CD14-positive monocyte (primary cell): ENCODE measurements at regions not wholly inside any gene's neighbourhood (a gene's known extent, or its start where the extent isn't known, plus 50 kb on each side); places are given as distances from the start of the nearest gene placed in this dataset.
A peak's percentile ranks its signal among the peaks of the same experiment; 100 is the strongest.

ENCODE experiments used
- DNase-seq, 3 donors: peaks; one replicate each; pipeline ENCODE4 v3.0.0-alpha.2; 2011 to 2022
- H2AFZ ChIP-seq: 2 replicates; pipeline ENCODE4 v1.6.0; 2012; ENCODE audit warnings: mild to moderate bottlenecking, low read depth, low read length, inconsistent platforms; ENCODE audit not compliant: insufficient read depth, poor library complexity, severe bottlenecking
- H3K27ac ChIP-seq, 2 donors: 1 replicate in 1 of 2; 2 replicates in 1 of 2; pipeline ENCODE4 v1.5.1; 2012 to 2013; ENCODE audit warnings: low read length in 2 of 2, control low read depth in 1 of 2, inconsistent platforms in 1 of 2, low read depth in 1 of 2, mild to moderate bottlenecking in 1 of 2
- H3K27me3 ChIP-seq, 2 donors: one replicate each; pipeline versions ENCODE4 v1.6.0 to v1.6.1; 2011 to 2013; ENCODE audit warnings: low read length in 2 of 2; ENCODE audit not compliant: control insufficient read depth in 2 of 2, insufficient read depth in 2 of 2
- H3K36me3 ChIP-seq, 2 donors: replicated peaks in 1 of 2; 1 replicate in 1 of 2; 2 replicates in 1 of 2; pipeline versions ENCODE4 v1.5.1 to v1.6.1; 2012 to 2013; ENCODE audit warnings: low read length in 2 of 2, control low read depth in 1 of 2, inconsistent platforms in 1 of 2, mild to moderate bottlenecking in 1 of 2; ENCODE audit not compliant: insufficient read depth in 2 of 2, control insufficient read depth in 1 of 2
- H3K4me1 ChIP-seq, 2 donors: 1 replicate in 1 of 2; 2 replicates in 1 of 2; pipeline versions ENCODE4 v1.5.1 to v1.6.1; 2012 to 2013; ENCODE audit warnings: low read length in 2 of 2, control low read depth in 1 of 2, inconsistent platforms in 1 of 2, mild to moderate bottlenecking in 1 of 2, moderate library complexity in 1 of 2; ENCODE audit not compliant: insufficient read depth in 2 of 2, control insufficient read depth in 1 of 2
- H3K4me2 ChIP-seq: replicated peaks from 2 replicates; pipeline ENCODE3; 2012; ENCODE audit warnings: low read length, moderate library complexity, mild to moderate bottlenecking; ENCODE audit not compliant: poor library complexity, severe bottlenecking; ENCODE audit errors: extremely low read depth
- H3K4me3 ChIP-seq, 3 experiments: fragments of 200-600 bp in 1 of 3; sonication (generic) in 1 of 3; replicated peaks in 1 of 3; 1 replicate in 2 of 3; 2 replicates in 1 of 3; pipeline ENCODE4 v1.5.1; 2011 to 2013; ENCODE audit warnings: low read length in 3 of 3, mild to moderate bottlenecking in 3 of 3, control low read depth in 2 of 3, low read depth in 2 of 3, inconsistent platforms in 1 of 3, moderate library complexity in 1 of 3
- H3K79me2 ChIP-seq: 2 replicates; pipeline ENCODE4 v1.6.0; 2012; ENCODE audit warnings: mild to moderate bottlenecking, control low read depth, inconsistent platforms, low read length, moderate library complexity; ENCODE audit not compliant: insufficient read depth
- H3K9ac ChIP-seq: 2 replicates; pipeline ENCODE4 v1.6.0; 2017; ENCODE audit warnings: low read length, mild to moderate bottlenecking; ENCODE audit not compliant: insufficient read depth, poor library complexity, severe bottlenecking
- H3K9me3 ChIP-seq, 2 donors: replicated peaks in 1 of 2; 1 replicate in 1 of 2; 2 replicates in 1 of 2; pipeline versions ENCODE4 v1.5.1 to v1.6.1; 2012 to 2013; ENCODE audit warnings: low read length in 2 of 2, control low read depth in 1 of 2; ENCODE audit not compliant: control insufficient read depth in 1 of 2, insufficient read depth in 1 of 2
- H4K20me1 ChIP-seq: 2 replicates; pipeline ENCODE4 v1.6.0; 2012; ENCODE audit warnings: mild to moderate bottlenecking, low read length, control low read depth, moderate library complexity; ENCODE audit not compliant: insufficient read depth
- H3K27ac Mint-ChIP-seq, 7 donors: one replicate each; pipeline ENCODE4 v1.8.0; 2020; ENCODE audit warnings: mild to moderate bottlenecking in 7 of 7, mixed read lengths in 7 of 7, moderate library complexity in 6 of 7, inconsistent platforms in 2 of 7
- H3K27me3 Mint-ChIP-seq, 3 donors: one replicate each; pipeline ENCODE4 v1.8.0; 2021 to 2022; ENCODE audit warnings: low read depth in 3 of 3, mild to moderate bottlenecking in 3 of 3, mixed read lengths in 3 of 3, moderate library complexity in 3 of 3, inconsistent platforms in 1 of 3
- H3K36me3 Mint-ChIP-seq, 2 donors: one replicate each; pipeline ENCODE4 v1.8.0; 2020; ENCODE audit warnings: mixed read lengths in 2 of 2, inconsistent platforms in 1 of 2, mild to moderate bottlenecking in 1 of 2
- H3K4me1 Mint-ChIP-seq: one replicate; pipeline ENCODE4 v1.8.0; 2020; ENCODE audit warnings: mild to moderate bottlenecking, mixed read lengths
- H3K4me3 Mint-ChIP-seq, 2 donors: one replicate each; pipeline ENCODE4 v1.8.0; 2020; ENCODE audit warnings: mild to moderate bottlenecking in 2 of 2, mixed read lengths in 2 of 2, moderate library complexity in 1 of 2
- H3K9me3 Mint-ChIP-seq, 7 donors: one replicate each; pipeline ENCODE4 v1.8.0; 2020 to 2022; ENCODE audit warnings: mixed read lengths in 7 of 7, mild to moderate bottlenecking in 6 of 7, moderate library complexity in 6 of 7, inconsistent platforms in 2 of 7
- CTCF ChIP-seq: fragments of 200-600 bp; IDR thresholded peaks from one replicate; pipeline ENCODE4 v1.8.0; 2022; ENCODE audit warnings: antibody characterized with exemption, mild to moderate bottlenecking
- WGBS: methylation state at CpG from one replicate; pipeline ENCODE4 v1.1.5; 2013; ENCODE audit warnings: missing lambda C conversion rate; ENCODE audit not compliant: insufficient coverage; 5-methylcytosine and 5-hydroxymethylcytosine counted together
- intact Hi-C, 2 donors: fragments of 100-400 bp; cut with micrococcal nuclease; formaldehyde crosslinking; loops; one replicate each; pipeline versions ENCODE4 v1.15.0 to v1.15.1; 2023

DNA sequence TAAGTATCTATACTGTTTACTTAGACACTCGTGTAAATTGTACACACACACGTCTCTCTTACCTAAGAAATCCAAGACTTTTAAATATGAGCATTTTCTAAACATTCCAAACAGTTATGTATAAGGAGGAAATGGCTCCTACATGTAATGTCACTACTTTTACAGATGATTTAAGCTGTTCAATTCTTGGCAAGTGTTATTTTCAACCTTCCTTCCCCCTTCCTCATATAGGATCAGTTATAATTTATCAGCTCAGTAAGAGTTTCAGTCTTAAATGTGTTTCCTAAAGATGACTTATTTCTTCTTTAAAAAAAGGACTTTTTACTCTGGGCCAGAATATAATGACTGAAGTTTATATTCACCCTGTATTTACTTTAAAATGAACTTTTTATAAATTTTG lies 601.1 kb downstream of the ANKRD50 start:
- H3K79me2 ChIP-seq: no peaks in the 10 kb centered on the region
- no peak for TF ChIP-seq CTCF
- intact Hi-C loops: no loop called here
- no peaks in the 10 kb centered on the region for H3K27me3 ChIP-seq
- DNase-seq: no peak
- H3K4me3 Mint-ChIP-seq: no peak overlapping the region
- H3K27me3 Mint-ChIP-seq: peaks cover 0 to 1% (median 0%) of the 10 kb centered on the region in 3 donors
- no peak overlapping the region for H3K9ac ChIP-seq
- H3K4me3 ChIP-seq: no peak overlapping the region
- H3K36me3 Mint-ChIP-seq: no peaks in the 10 kb centered on the region
- no peak overlapping the region for H3K27ac ChIP-seq
- H3K4me1 ChIP-seq: no peaks in the 10 kb centered on the region
- no peaks in the 10 kb centered on the region for H3K9me3 ChIP-seq
- no CpG with 5 or more reads among the region's 2 CpGs for WGBS
- no peak overlapping the region for H2AFZ ChIP-seq
- no peaks in the 10 kb centered on the region for H3K36me3 ChIP-seq
- H3K4me1 Mint-ChIP-seq: no peaks in the 10 kb centered on the region
- no peaks in the 10 kb centered on the region for H4K20me1 ChIP-seq
- H3K9me3 Mint-ChIP-seq: no peaks in the 10 kb centered on the region
- H3K27ac Mint-ChIP-seq: no peak overlapping the region
- H3K4me2 ChIP-seq: no peak overlapping the region

- Mint-ChIP-seq H3K27me3 (peaks cover 0 to 1% (median 0%) of the 10 kb centered on the region in 3 donors), H3K4me3 (no peak overlapping the region), H3K36me3 (no peaks in the 10 kb centered on the region), H3K27ac (no peak overlapping the region), H3K9me3 (no peaks in the 10 kb centered on the region), H3K4me1 (no peaks in the 10 kb centered on the region)
- no peaks in the 10 kb centered on the region for H3K9me3 ChIP-seq
- no peak for DNase-seq
- no peaks in the 10 kb centered on the region for H3K4me1 ChIP-seq
- no peaks in the 10 kb centered on the region for H3K27me3 ChIP-seq
- no peak overlapping the region for H3K27ac ChIP-seq
- no peak overlapping the region for H3K9ac ChIP-seq
- intact Hi-C loops: no loop called here
- H3K36me3 ChIP-seq: no peaks in the 10 kb centered on the region
- no peaks in the 10 kb centered on the region for H4K20me1 ChIP-seq
- H2AFZ ChIP-seq: no peak overlapping the region
- no CpG with 5 or more reads among the region's 2 CpGs for WGBS
- H3K4me3 ChIP-seq: no peak overlapping the region
- H3K79me2 ChIP-seq: no peaks in the 10 kb centered on the region
- TF ChIP-seq CTCF: peak; percentile 28
- H3K4me2 ChIP-seq: no peak overlapping the region
Measured at GRCh38 chr4:124111922-124112321, 600.6 kb downstream of the ANKRD50 start.
